ENCODE measurements at regions not wholly inside any gene's neighbourhood (a gene's known extent, or its start where the extent isn't known, plus 50 kb on each side); places are given as distances from the start of the nearest gene placed in this dataset.

DNA sequence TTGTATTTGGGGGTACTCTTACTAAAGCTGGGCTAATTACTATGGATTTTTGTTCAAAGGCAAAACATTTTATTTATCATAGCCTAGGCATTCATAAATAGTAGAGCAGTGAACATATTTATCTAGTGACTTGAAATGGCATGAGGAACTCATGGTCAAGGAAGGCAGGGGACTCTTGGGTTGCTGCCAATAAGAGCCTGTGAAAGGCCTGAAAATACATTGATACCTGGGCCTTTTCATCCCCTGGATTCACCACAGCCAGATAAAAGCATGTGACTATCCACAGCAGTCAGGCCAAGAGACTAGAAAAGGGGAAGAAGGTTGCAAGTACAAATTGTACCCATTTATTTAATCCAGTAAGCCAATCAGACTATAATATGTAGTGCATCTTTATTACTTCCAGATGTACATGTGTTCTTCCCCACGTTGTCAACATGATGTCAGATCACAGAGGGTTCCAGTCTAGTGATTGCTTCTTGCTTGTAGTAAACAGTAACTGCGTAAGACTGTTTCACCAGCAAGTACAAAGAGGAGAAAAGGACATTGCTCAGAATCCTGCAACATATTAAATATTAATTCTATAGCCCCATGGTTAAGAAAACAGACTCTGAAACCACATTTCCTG lies 409.7 kb downstream of the NOVA1 start:
- no peaks in the 10 kb centered on the region for H3K9me3 ChIP-seq
- no peak overlapping the region for H3K4me3 ChIP-seq
- WGBS, 2 donors: 62 to 67% methylated on average over 2 of the region's 2 CpGs
- H3K27ac ChIP-seq: no peak overlapping the region
- DNase-seq: no peak
- no peaks in the 10 kb centered on the region for H3K4me1 ChIP-seq
- H3K27me3 ChIP-seq: no peaks in the 10 kb centered on the region
- intact Hi-C loops (cut with DNase I; ENCODE audit: low total_unique reads): no loop called here
- TF ChIP-seq, protein P1, sequence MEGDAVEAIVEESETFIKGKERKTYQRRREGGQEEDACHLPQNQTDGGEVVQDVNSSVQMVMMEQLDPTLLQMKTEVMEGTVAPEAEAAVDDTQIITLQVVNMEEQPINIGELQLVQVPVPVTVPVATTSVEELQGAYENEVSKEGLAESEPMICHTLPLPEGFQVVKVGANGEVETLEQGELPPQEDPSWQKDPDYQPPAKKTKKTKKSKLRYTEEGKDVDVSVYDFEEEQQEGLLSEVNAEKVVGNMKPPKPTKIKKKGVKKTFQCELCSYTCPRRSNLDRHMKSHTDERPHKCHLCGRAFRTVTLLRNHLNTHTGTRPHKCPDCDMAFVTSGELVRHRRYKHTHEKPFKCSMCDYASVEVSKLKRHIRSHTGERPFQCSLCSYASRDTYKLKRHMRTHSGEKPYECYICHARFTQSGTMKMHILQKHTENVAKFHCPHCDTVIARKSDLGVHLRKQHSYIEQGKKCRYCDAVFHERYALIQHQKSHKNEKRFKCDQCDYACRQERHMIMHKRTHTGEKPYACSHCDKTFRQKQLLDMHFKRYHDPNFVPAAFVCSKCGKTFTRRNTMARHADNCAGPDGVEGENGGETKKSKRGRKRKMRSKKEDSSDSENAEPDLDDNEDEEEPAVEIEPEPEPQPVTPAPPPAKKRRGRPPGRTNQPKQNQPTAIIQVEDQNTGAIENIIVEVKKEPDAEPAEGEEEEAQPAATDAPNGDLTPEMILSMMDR (IDR thresholded peaks at IDR 0.05): no peak
- no peak for TF ChIP-seq POLR2A (IDR thresholded peaks at IDR 0.05)
- H3K36me3 ChIP-seq (ENCODE audit: low read depth, missing control alignments): no peaks in the 10 kb centered on the region

DNA sequence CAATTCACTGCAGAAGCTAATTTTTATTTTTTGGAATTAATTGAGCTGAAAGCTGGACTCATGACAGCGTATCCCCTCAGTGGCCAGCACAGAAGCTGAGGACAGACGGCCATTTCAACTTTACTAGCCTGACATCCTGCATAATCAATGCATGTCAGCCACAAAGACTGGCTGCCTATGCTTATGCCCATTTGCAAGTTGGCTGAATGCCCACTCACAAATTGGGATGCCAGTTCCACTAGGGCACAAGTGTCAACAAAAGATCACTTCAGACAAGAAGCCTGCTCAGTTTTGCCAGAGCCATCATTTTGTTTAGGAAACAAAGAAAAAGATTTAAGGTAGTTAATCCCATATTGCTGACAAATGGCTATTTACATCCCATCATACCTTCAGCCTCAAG lies 417.6 kb downstream of the NOVA1 start:
- H3K27ac ChIP-seq: no peak overlapping the region
- H3K36me3 ChIP-seq (ENCODE audit: low read depth, missing control alignments): no peaks in the 10 kb centered on the region
- no peak for DNase-seq
- TF ChIP-seq, protein P1 (IDR thresholded peaks at IDR 0.05): no peak
- TF ChIP-seq POLR2A (IDR thresholded peaks at IDR 0.05): no peak
- 83 to 85% methylated on average over 2 of the region's 2 CpGs for WGBS, 2 donors
- no peaks in the 10 kb centered on the region for H3K9me3 ChIP-seq
- no peaks in the 10 kb centered on the region for H3K27me3 ChIP-seq
- H3K4me1 ChIP-seq: no peaks in the 10 kb centered on the region
- intact Hi-C loops (cut with DNase I; ENCODE audit: low total_unique reads): no loop called here
- H3K4me3 ChIP-seq: no peak overlapping the region

DNA sequence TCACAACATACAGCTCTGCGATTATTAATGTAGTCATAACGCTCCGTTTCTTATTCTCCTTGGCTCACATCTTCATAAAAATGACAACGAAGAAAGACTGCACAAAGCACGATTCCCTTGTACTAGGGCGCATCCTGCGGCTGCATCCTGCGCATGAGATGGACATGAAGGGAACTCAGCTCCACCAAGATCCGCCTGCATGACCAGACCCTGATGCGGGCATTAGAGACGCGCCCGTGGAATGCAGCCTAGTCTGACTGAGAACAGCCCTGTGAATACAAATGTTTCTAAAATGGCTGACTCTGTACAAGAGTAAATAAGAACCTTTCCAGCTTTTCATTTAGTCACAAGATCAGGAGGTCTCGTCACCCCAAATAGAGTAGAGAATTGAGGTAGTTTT lies 422.2 kb downstream of the NOVA1 start:
- Histone ChIP-seq H3K27ac (no peak overlapping the region), H3K36me3 (ENCODE audit: low read depth, missing control alignments) (no peaks in the 10 kb centered on the region), H3K4me3 (no peak overlapping the region), H3K27me3 (no peaks in the 10 kb centered on the region), H3K4me1 (no peaks in the 10 kb centered on the region), H3K9me3 (no peaks in the 10 kb centered on the region)
- 67 to 77% methylated on average over 14 of the region's 14 CpGs for WGBS, 2 donors
- TF ChIP-seq POLR2A (IDR thresholded peaks at IDR 0.05): no peak
- TF ChIP-seq, protein P1 (IDR thresholded peaks at IDR 0.05): no peak
- DNase-seq: peak; percentile 16
- intact Hi-C loops (cut with DNase I; ENCODE audit: low total_unique reads): no loop called here

DNA sequence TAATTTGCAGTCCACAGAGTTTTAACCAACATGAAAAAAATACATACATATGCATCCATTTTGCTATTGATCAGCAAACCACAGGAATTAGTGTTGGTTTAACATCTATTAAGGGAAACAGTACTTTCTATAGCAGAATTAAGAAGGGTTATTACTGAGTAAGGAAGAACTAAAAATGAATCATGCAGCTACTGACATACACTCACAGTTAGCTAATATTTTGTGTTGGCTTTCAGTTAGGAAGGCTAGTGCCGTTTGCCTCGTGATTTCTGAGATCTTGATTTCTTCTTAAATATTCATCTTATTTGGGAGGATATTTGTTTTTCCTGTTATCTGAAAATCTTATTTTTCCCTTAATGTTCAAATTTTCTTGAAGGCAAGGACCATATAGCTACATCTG lies 423.4 kb downstream of the NOVA1 start:
- no peaks in the 10 kb centered on the region for H3K36me3 ChIP-seq (ENCODE audit: low read depth, missing control alignments)
- TF ChIP-seq, protein P1 (IDR thresholded peaks at IDR 0.05): no peak
- no peak for TF ChIP-seq POLR2A (IDR thresholded peaks at IDR 0.05)
- no peak overlapping the region for H3K4me3 ChIP-seq
- no peak overlapping the region for H3K27ac ChIP-seq
- no peaks in the 10 kb centered on the region for H3K4me1 ChIP-seq
- no peaks in the 10 kb centered on the region for H3K9me3 ChIP-seq
- intact Hi-C loops (cut with DNase I; ENCODE audit: low total_unique reads): no loop called here
- WGBS, 2 donors: 90 to 93% methylated on average over 2 of the region's 2 CpGs
- H3K27me3 ChIP-seq: no peaks in the 10 kb centered on the region
- no peak for DNase-seq

DNA sequence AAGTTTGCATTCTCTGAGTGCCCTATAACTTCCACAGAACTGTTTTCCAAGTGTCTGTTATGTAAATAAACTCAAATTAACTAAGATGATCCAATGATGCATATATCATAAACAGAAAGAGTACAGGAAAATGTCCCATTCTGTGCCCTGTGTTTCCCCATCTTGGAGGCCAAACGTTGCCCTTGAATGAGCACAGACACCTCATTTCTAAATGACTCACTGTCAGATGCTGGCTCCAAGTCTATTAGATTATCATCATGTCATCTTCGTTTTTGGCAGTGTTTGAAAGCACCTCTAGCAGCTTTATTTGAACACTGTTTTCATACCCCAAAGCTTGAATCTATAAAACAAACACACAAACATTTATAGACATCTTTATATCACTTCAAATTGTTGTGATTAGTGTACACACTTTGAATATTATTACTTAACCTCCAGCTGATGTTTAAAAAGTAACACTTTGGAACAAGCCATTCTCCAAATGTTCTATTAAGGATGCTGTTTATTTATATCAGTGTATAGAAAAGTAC lies 424.2 kb downstream of the NOVA1 start:
- intact Hi-C loops (cut with DNase I; ENCODE audit: low total_unique reads): no loop called here
- DNase-seq: no peak
- no peaks in the 10 kb centered on the region for H3K36me3 ChIP-seq (ENCODE audit: low read depth, missing control alignments)
- no peak for TF ChIP-seq POLR2A (IDR thresholded peaks at IDR 0.05)
- TF ChIP-seq, protein P1 (IDR thresholded peaks at IDR 0.05): no peak
- no peak overlapping the region for H3K27ac ChIP-seq
- no peaks in the 10 kb centered on the region for H3K9me3 ChIP-seq
- no peaks in the 10 kb centered on the region for H3K27me3 ChIP-seq
- no peak overlapping the region for H3K4me3 ChIP-seq
- H3K4me1 ChIP-seq: no peaks in the 10 kb centered on the region
- WGBS, 2 donors: 58 to 66% methylated on average over 2 of the region's 2 CpGs
